Small intestine (tissue), 7 donors: ENCODE measurements at regions not wholly inside any gene's neighbourhood (a gene's known extent, or its start where the extent isn't known, plus 50 kb on each side); places are given as distances from the start of the nearest gene placed in this dataset.
"Not testable (repeated sequence)": the region's sequence is repeated elsewhere in the genome, so short reads cannot be mapped to it uniquely, and the experiment has no call there.

Source experiments
- DNase-seq, 2 donors: peaks; one replicate each; pipeline versions ENCODE4 v3.0.0 to v3.0.0-alpha.2; 2013
- FAIRE-seq: peaks from 2 replicates; lab custom pipeline; 2012; peaks lifted over from hg19 to GRCh38; lab: Jason Lieb, UNC
- H3K27ac ChIP-seq, 3 donors: one replicate each; pipeline ENCODE4 v1.5.1; 2013; ENCODE audit warnings: low read length in 2 of 3, mild to moderate bottlenecking in 2 of 3, control low read depth in 1 of 3, inconsistent platforms in 1 of 3, low read depth in 1 of 3, moderate library complexity in 1 of 3
- H3K27me3 ChIP-seq, 3 donors: one replicate each; pipeline ENCODE4 v1.6.1; 2013; ENCODE audit warnings: low read length in 3 of 3, inconsistent platforms in 1 of 3; ENCODE audit not compliant: control insufficient read depth in 3 of 3, insufficient read depth in 3 of 3
- H3K36me3 ChIP-seq, 3 donors: one replicate each; pipeline ENCODE4 v1.6.1; 2013; ENCODE audit warnings: low read length in 3 of 3, inconsistent platforms in 1 of 3, low read depth in 1 of 3, mild to moderate bottlenecking in 1 of 3, moderate library complexity in 1 of 3; ENCODE audit not compliant: control insufficient read depth in 3 of 3, insufficient read depth in 2 of 3
- H3K4me1 ChIP-seq, 3 donors: one replicate each; pipeline ENCODE4 v1.6.1; 2013; ENCODE audit warnings: low read length in 2 of 3, inconsistent platforms in 1 of 3, low read depth in 1 of 3, mild to moderate bottlenecking in 1 of 3, moderate library complexity in 1 of 3; ENCODE audit not compliant: control insufficient read depth in 3 of 3, insufficient read depth in 2 of 3
- H3K4me3 ChIP-seq, 3 donors: one replicate each; pipeline ENCODE4 v1.5.1; 2013; ENCODE audit warnings: low read length in 3 of 3, control low read depth in 1 of 3, inconsistent platforms in 1 of 3, low read depth in 1 of 3, mild to moderate bottlenecking in 1 of 3, moderate library complexity in 1 of 3
- H3K9me3 ChIP-seq, 2 donors: one replicate each; pipeline ENCODE4 v1.6.1; 2013; ENCODE audit warnings: low read depth in 1 of 2, low read length in 1 of 2; ENCODE audit not compliant: control insufficient read depth in 2 of 2, insufficient read depth in 1 of 2
- WGBS, 3 donors: extraction: QIAGEN DNeasy Blood & Tissue Kit; methylation state at CpG; one replicate each; pipeline ENCODE4 v1.1.7; 2013; 5-methylcytosine and 5-hydroxymethylcytosine counted together
- donor health status: healthy with polysubstance abuse.
- donor health status: control.
- donor health status: control.
- donor health status: Bipolar disorder and iron deficiency.
- donor health status: healthy.

- FAIRE-seq: no peak
These were observed 72.5 kb downstream of the LHX2 start for GRCh38 chr9:124084087-124084486.

GRCh38 chr9:124087226-124087625, 75.7 kb downstream of the LHX2 start:
- Histone ChIP-seq H3K4me3 (no peak overlapping the region), H3K27ac (no peak overlapping the region), H3K9me3 (peaks cover 0 to under 1% of the 10 kb centered on the region in 2 donors), H3K36me3 (no peaks in the 10 kb centered on the region), H3K27me3 (peaks cover 0 to 2% (median 0%) of the 10 kb centered on the region in 3 donors), H3K4me1 (no peaks in the 10 kb centered on the region)
- 79 to 89% (median 88%) methylated on average over 2 of the region's 2 CpGs for WGBS, 3 donors
- FAIRE-seq: no peak
- no peak for DNase-seq

More at GRCh38 chr9:124084087-124084486, 72.5 kb downstream of the LHX2 start:
- Histone ChIP-seq H3K4me1 (no peaks in the 10 kb centered on the region), H3K27me3 (peaks cover 0 to 4% (median 0%) of the 10 kb centered on the region in 3 donors), H3K27ac (no peak overlapping the region), H3K9me3 (peaks cover 0 to 4% of the 10 kb centered on the region in 2 donors), H3K4me3 (no peak overlapping the region), H3K36me3 (no peaks in the 10 kb centered on the region)
- 66 to 83% (median 74%) methylated on average over 7 of the region's 7 CpGs for WGBS, 3 donors
- DNase-seq: no peak

- Histone ChIP-seq H3K9me3 (peaks cover 0 to 3% of the 10 kb centered on the region in 2 donors), H3K27ac (no peak overlapping the region), H3K4me3 (no peak overlapping the region), H3K36me3 (no peaks in the 10 kb centered on the region), H3K4me1 (no peaks in the 10 kb centered on the region), H3K27me3 (peaks cover 0 to 2% (median 0%) of the 10 kb centered on the region in 3 donors)
- 65 to 82% (median 76%) methylated on average over 13 of the region's 13 CpGs for WGBS, 3 donors
- FAIRE-seq: no peak
- DNase-seq: peak in 1 of 2 donors; percentile 3
These were observed 76.9 kb downstream of the LHX2 start for GRCh38 chr9:124088476-124088837.

- 58 to 71% (median 71%) methylated on average over 9 of the region's 9 CpGs for WGBS, 3 donors
- H3K9me3 ChIP-seq, H3K4me1 ChIP-seq, H3K27ac ChIP-seq, DNase-seq, H3K36me3 ChIP-seq, FAIRE-seq, H3K27me3 ChIP-seq, H3K4me3 ChIP-seq: not testable (repeated sequence)
These were observed 78.3 kb downstream of the LHX2 start for GRCh38 chr9:124089631-124090488.

GRCh38 chr9:124098141-124098905, 86.8 kb downstream of the LHX2 start:
- no peak overlapping the region for H3K4me3 ChIP-seq
- H3K27ac ChIP-seq: no peak overlapping the region
- no peaks in the 10 kb centered on the region for H3K9me3 ChIP-seq
- H3K4me1 ChIP-seq: no peaks in the 10 kb centered on the region
- DNase-seq (no peak), FAIRE-seq (no peak)
- H3K27me3 ChIP-seq: peaks cover 0 to 16% (median 0%) of the 10 kb centered on the region in 3 donors
- WGBS, 3 donors: 46 to 52% (median 49%) methylated on average over 12 of the region's 12 CpGs
- H3K36me3 ChIP-seq: no peaks in the 10 kb centered on the region

GRCh38 chr9:124099860-124100259, 88.3 kb downstream of the LHX2 start:
- Histone ChIP-seq H3K4me3 (no peak overlapping the region), H3K4me1 (no peaks in the 10 kb centered on the region), H3K9me3 (no peaks in the 10 kb centered on the region), H3K27me3 (peaks cover 0 to 16% (median 0%) of the 10 kb centered on the region in 3 donors), H3K36me3 (no peaks in the 10 kb centered on the region), H3K27ac (no peak overlapping the region)
- FAIRE-seq (no peak), DNase-seq (no peak)
- 75 to 85% (median 83%) methylated on average over 6 of the region's 6 CpGs for WGBS, 3 donors

GRCh38 chr9:124101215-124101968, 89.8 kb downstream of the LHX2 start:
- no peak for DNase-seq
- Histone ChIP-seq H3K27ac (no peak overlapping the region), H3K4me1 (no peaks in the 10 kb centered on the region), H3K27me3 (peaks cover 0 to 16% (median 0%) of the 10 kb centered on the region in 3 donors), H3K36me3 (no peaks in the 10 kb centered on the region), H3K9me3 (no peaks in the 10 kb centered on the region), H3K4me3 (no peak overlapping the region)
- no peak for FAIRE-seq
- 40 to 60% (median 52%) methylated on average over 6 of the region's 6 CpGs for WGBS, 3 donors

- FAIRE-seq (no peak), DNase-seq (no peak)
- H3K27me3 ChIP-seq: peaks cover 0 to 16% (median 0%) of the 10 kb centered on the region in 3 donors
- H3K27ac ChIP-seq: no peak overlapping the region
- no peak overlapping the region for H3K4me3 ChIP-seq
- H3K9me3 ChIP-seq: no peaks in the 10 kb centered on the region
- WGBS, 3 donors: 34 to 44% (median 37%) methylated on average over 7 of the region's 7 CpGs
- no peaks in the 10 kb centered on the region for H3K36me3 ChIP-seq
- H3K4me1 ChIP-seq: no peaks in the 10 kb centered on the region
These were observed 90.4 kb downstream of the LHX2 start for GRCh38 chr9:124101969-124102345.
